Body of pancreas (tissue), 4 donors: ENCODE measurements at regions not wholly inside any gene's neighbourhood (a gene's known extent, or its start where the extent isn't known, plus 50 kb on each side); places are given as distances from the start of the nearest gene placed in this dataset.

Experiments used
- POLR2A ChIP-seq, 3 donors: fragments of 450-650 bp; IDR thresholded peaks; one replicate each; pipeline ENCODE4 v1.6.1; 2016; ENCODE audit warnings: antibody characterized with exemption in 3 of 3, mild to moderate bottlenecking in 2 of 3
- TF ChIP-seq, protein P1 (sequence below), 7 experiments: fragments of 450-650 bp in 4 of 7; fragments of 200-600 bp in 3 of 7; sonication (generic) in 3 of 7; IDR thresholded peaks; one replicate each; pipeline ENCODE4 v1.5.1; 2016 to 2019; ENCODE audit warnings: antibody characterized with exemption in 7 of 7

GRCh38 chr16:55052741-55053415 is 122.2 kb downstream of the IRX5 start:
- TF ChIP-seq, protein P1, sequence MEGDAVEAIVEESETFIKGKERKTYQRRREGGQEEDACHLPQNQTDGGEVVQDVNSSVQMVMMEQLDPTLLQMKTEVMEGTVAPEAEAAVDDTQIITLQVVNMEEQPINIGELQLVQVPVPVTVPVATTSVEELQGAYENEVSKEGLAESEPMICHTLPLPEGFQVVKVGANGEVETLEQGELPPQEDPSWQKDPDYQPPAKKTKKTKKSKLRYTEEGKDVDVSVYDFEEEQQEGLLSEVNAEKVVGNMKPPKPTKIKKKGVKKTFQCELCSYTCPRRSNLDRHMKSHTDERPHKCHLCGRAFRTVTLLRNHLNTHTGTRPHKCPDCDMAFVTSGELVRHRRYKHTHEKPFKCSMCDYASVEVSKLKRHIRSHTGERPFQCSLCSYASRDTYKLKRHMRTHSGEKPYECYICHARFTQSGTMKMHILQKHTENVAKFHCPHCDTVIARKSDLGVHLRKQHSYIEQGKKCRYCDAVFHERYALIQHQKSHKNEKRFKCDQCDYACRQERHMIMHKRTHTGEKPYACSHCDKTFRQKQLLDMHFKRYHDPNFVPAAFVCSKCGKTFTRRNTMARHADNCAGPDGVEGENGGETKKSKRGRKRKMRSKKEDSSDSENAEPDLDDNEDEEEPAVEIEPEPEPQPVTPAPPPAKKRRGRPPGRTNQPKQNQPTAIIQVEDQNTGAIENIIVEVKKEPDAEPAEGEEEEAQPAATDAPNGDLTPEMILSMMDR (IDR thresholded peaks at IDR 0.05) = no peak
- TF ChIP-seq POLR2A (IDR thresholded peaks at IDR 0.05) = no peak
